A549 (cell line): ENCODE measurements at regions not wholly inside any gene's neighbourhood (a gene's known extent, or its start where the extent isn't known, plus 50 kb on each side); places are given as distances from the start of the nearest gene placed in this dataset.
A peak's percentile ranks its signal among the peaks of the same experiment; 100 is the strongest.

Experiments used
- ATAC-seq, 2 experiments: fragments of 200-7000 bp in 1 of 2; fragments of >200 bp in 1 of 2; cut with Nextera tagmentation in 1 of 2; cut with Tn5 transposase in 1 of 2; 3 replicates each; pipeline versions ENCODE4 v1.8.0 to v1.9.1; 2018 to 2020; ENCODE audit warnings: mild to moderate bottlenecking in 1 of 2, moderate library complexity in 1 of 2
- CTCF ChIA-PET: fragments of 300-600 bp; sonication (Branson Sonifier 250); formaldehyde crosslinking; extraction: SDS; loops from one replicate; lab custom pipeline; 2021; ENCODE audit warnings: antibody characterized with exemption, inconsistent platforms; lab: Yijun Ruan, JAX
- POLR2A ChIA-PET: fragments of 350-600 bp; formaldehyde crosslinking; extraction: SDS; loops from one replicate; lab custom pipeline; 2021; ENCODE audit warnings: antibody characterized with exemption, inconsistent platforms; lab: Yijun Ruan, JAX
- DNase-seq, 2 experiments: peaks; one replicate each; pipeline versions ENCODE4 v3.0.0 to v3.0.0-alpha.2; 2011 to 2016; ENCODE audit warnings: low read depth in 1 of 2, low spot score in 1 of 2
- FAIRE-seq: peaks from 2 replicates; lab custom pipeline; 2011; peaks lifted over from hg19 to GRCh38; lab: Jason Lieb, UNC
- H3K27ac ChIP-seq, 2 experiments: fragments of >200 bp; sonication (Bioruptor Twin); formaldehyde crosslinking; 3 replicates each; pipeline ENCODE4 v1.5.1; 2016 to 2017
- H3K4me1 ChIP-seq: fragments of >200 bp; sonication (Bioruptor Twin); formaldehyde crosslinking; 3 replicates; pipeline ENCODE4 v1.6.1; 2016
- H3K4me2 ChIP-seq: fragments of >200 bp; sonication (Bioruptor Twin); formaldehyde crosslinking; 3 replicates; pipeline ENCODE4 v1.6.1; 2016
- H3K4me3 ChIP-seq: fragments of >200 bp; sonication (Bioruptor Twin); formaldehyde crosslinking; 3 replicates; pipeline ENCODE4 v1.5.1; 2016
- H3K9me3 ChIP-seq: fragments of >200 bp; sonication (Bioruptor Twin); formaldehyde crosslinking; 3 replicates; pipeline ENCODE4 v1.6.1; 2016
- CBX2 ChIP-seq: fragments of 200-600 bp; sonication (generic); IDR thresholded peaks from 2 replicates; pipeline ENCODE4 v1.6.1; 2016; ENCODE audit warnings: low read depth, mild to moderate bottlenecking, borderline replicate concordance
- CBX8 ChIP-seq: fragments of 200-600 bp; sonication (generic); IDR thresholded peaks from 2 replicates; pipeline ENCODE4 v1.6.1; 2016
- CEBPB ChIP-seq, 2 experiments: fragments of >200 bp in 1 of 2; sonication (Bioruptor Twin) in 1 of 2; formaldehyde crosslinking in 1 of 2; IDR thresholded peaks; 2 replicates each; pipeline ENCODE4 v1.6.1; 2012 to 2016
- CHD4 ChIP-seq: fragments of 200-600 bp; sonication (generic); IDR thresholded peaks from 2 replicates; pipeline ENCODE4 v1.6.1; 2016; ENCODE audit warnings: antibody characterized with exemption, mild to moderate bottlenecking, borderline replicate concordance
- EHMT2 ChIP-seq: fragments of 200-600 bp; sonication (generic); IDR thresholded peaks from 2 replicates; pipeline ENCODE4 v1.6.1; 2016; ENCODE audit warnings: antibody characterized with exemption, low read depth, mild to moderate bottlenecking, moderate library complexity
- FOSB ChIP-seq: fragments of 250-450 bp; sonication (Bioruptor Pico); IDR thresholded peaks from 2 replicates; pipeline ENCODE4 v1.5.0; 2020; ENCODE audit warnings: mild to moderate bottlenecking, moderate library complexity
- FOSL2 ChIP-seq, 2 experiments: fragments of 450-650 bp in 1 of 2; fragments of >200 bp in 1 of 2; sonication (Bioruptor Twin) in 1 of 2; formaldehyde crosslinking; IDR thresholded peaks; 2 replicates each; pipeline versions ENCODE4 v1.5.0 to v1.6.1; 2016 to 2020; ENCODE audit warnings: mild to moderate bottlenecking in 1 of 2, moderate library complexity in 1 of 2
- HOXB5 ChIP-seq: fragments of 250-450 bp; sonication (Bioruptor Pico); IDR thresholded peaks from 2 replicates; pipeline ENCODE4 v1.5.0; 2020; ENCODE audit warnings: mild to moderate bottlenecking, moderate library complexity
- JUN ChIP-seq, 2 experiments: fragments of >200 bp; sonication (Bioruptor Twin); formaldehyde crosslinking; IDR thresholded peaks; 2 replicates in 1 of 2; 3 replicates in 1 of 2; pipeline ENCODE4 v1.6.1; 2016 to 2017
- JUNB ChIP-seq: fragments of >200 bp; sonication (Bioruptor Twin); formaldehyde crosslinking; IDR thresholded peaks from 2 replicates; pipeline ENCODE4 v1.6.1; 2016
- MYC ChIP-seq: IDR thresholded peaks from 2 replicates; pipeline ENCODE4 v1.6.1; 2012; ENCODE audit warnings: mild to moderate bottlenecking, inconsistent platforms, low read length, improper control_type of control experiment, borderline replicate concordance
- NFE2L2 ChIP-seq: fragments of 150-350 bp; conservative IDR thresholded peaks from 2 replicates; pipeline ENCODE4 v1.6.1; 2014; ENCODE audit warnings: low read length
- PHF8 ChIP-seq: fragments of 200-600 bp; sonication (generic); IDR thresholded peaks from 2 replicates; pipeline ENCODE4 v1.6.1; 2016; ENCODE audit warnings: low read depth, mild to moderate bottlenecking, antibody characterized with exemption, moderate library complexity, borderline replicate concordance
- POLR2A ChIP-seq: IDR thresholded peaks from 2 replicates; pipeline ENCODE4 v1.6.1; 2012; ENCODE audit warnings: mild to moderate bottlenecking, low read length
- POLR2AphosphoS2 ChIP-seq: conservative IDR thresholded peaks from 2 replicates; pipeline ENCODE4 v1.6.1; 2012; ENCODE audit warnings: low read length, improper control_type of control experiment, inconsistent platforms
- RAD21 ChIP-seq, 2 experiments: fragments of >200 bp in 1 of 2; sonication (Bioruptor Twin) in 1 of 2; formaldehyde crosslinking in 1 of 2; IDR thresholded peaks in 1 of 2; conservative IDR thresholded peaks in 1 of 2; 2 replicates in 1 of 2; 3 replicates in 1 of 2; pipeline ENCODE4 v1.6.1; 2012 to 2018; ENCODE audit warnings: inconsistent platforms in 1 of 2
- RARB ChIP-seq: fragments of 250-450 bp; sonication (Bioruptor Pico); IDR thresholded peaks from 2 replicates; pipeline ENCODE4 v1.8.0; 2021; ENCODE audit warnings: mild to moderate bottlenecking, moderate library complexity
- RCOR1 ChIP-seq: fragments of 150-350 bp; IDR thresholded peaks from 2 replicates; pipeline ENCODE4 v1.6.1; 2014; ENCODE audit warnings: antibody characterized with exemption, low read length, low read depth
- TFCP2L1 ChIP-seq: fragments of 250-450 bp; sonication (Bioruptor Pico); IDR thresholded peaks from 2 replicates; pipeline ENCODE4 v1.5.0; 2021; ENCODE audit warnings: mild to moderate bottlenecking
- ZC3H11A ChIP-seq: fragments of 450-650 bp; IDR thresholded peaks from 2 replicates; pipeline ENCODE4 v1.6.1; 2014; ENCODE audit warnings: antibody characterized with exemption, mild to moderate bottlenecking
- ZFP36 ChIP-seq: fragments of 450-650 bp; IDR thresholded peaks from 2 replicates; pipeline ENCODE4 v1.6.1; 2014; ENCODE audit warnings: borderline replicate concordance; ENCODE audit not compliant: partially characterized antibody
- ZNF302 ChIP-seq: fragments of 250-450 bp; sonication (Bioruptor Pico); IDR thresholded peaks from 2 replicates; pipeline ENCODE4 v1.9.0; 2021; ENCODE audit warnings: inconsistent platforms, mild to moderate bottlenecking, moderate library complexity
- WGBS: methylation state at CpG from one replicate; pipeline ENCODE4 v1.1.6; 2017; ENCODE audit errors: missing lambda C conversion rate; 5-methylcytosine and 5-hydroxymethylcytosine counted together
- TF ChIP-seq, protein P1 (sequence below): IDR thresholded peaks from 2 replicates; pipeline ENCODE4 v1.6.1; 2012
- TF ChIP-seq, protein P2 (sequence below): fragments of >200 bp; sonication (Bioruptor Twin); formaldehyde crosslinking; IDR thresholded peaks from 3 replicates; pipeline ENCODE4 v1.6.1; 2016
- TF ChIP-seq, protein P3 (sequence below): fragments of 250-450 bp; sonication (Bioruptor Pico); IDR thresholded peaks from 2 replicates; pipeline ENCODE4 v1.5.0; 2021; ENCODE audit warnings: mild to moderate bottlenecking, moderate library complexity, borderline replicate concordance
- TF ChIP-seq, protein P4 (sequence below): IDR thresholded peaks from 2 replicates; pipeline ENCODE4 v1.6.1; 2012; ENCODE audit warnings: low read depth, borderline replicate concordance
- TF ChIP-seq, protein P5 (sequence below): fragments of 200-600 bp; sonication (generic); IDR thresholded peaks from 2 replicates; pipeline ENCODE4 v1.6.1; 2016; ENCODE audit warnings: antibody characterized with exemption, mild to moderate bottlenecking, moderate library complexity

DNA sequence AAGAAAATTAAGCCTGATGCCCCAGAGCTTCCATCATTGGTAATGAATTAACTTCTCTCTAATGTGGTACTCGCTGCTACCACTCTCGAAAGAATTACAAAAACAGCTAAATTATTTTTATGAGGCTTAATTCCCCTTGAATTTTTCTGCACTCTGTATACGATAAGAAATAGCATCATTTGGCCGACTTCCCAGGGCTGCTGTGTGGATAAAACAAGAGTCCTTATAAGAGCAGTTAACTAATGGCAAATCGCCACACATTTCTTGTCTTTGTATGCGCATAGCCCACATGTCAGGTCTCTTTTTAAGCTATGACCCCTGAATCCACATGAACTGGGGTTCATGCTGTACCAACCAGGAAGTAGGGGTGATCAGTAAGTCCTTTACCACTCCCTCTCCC is 668.4 kb downstream of the TMEM182 start:
- Histone ChIP-seq H3K9me3 (no peaks in the 10 kb centered on the region), H3K4me1 (no peaks in the 10 kb centered on the region), H3K27ac (no peak overlapping the region), H3K4me2 (no peak overlapping the region), H3K4me3 (no peak overlapping the region)
- POLR2A ChIA-PET = no interaction called here
- ATAC-seq (no peak), FAIRE-seq (no peak), DNase-seq (no peak)
- CTCF ChIA-PET = no interaction called here
- TF ChIP-seq, protein P1, sequence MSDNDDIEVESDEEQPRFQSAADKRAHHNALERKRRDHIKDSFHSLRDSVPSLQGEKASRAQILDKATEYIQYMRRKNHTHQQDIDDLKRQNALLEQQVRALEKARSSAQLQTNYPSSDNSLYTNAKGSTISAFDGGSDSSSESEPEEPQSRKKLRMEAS = no peak
- no peak for TF ChIP-seq JUN (IDR thresholded peaks at IDR 0.05)
- TF ChIP-seq POLR2AphosphoS2 = no peak
- TF ChIP-seq CBX2 = no peak
- TF ChIP-seq POLR2A = no peak
- TF ChIP-seq, protein P2, sequence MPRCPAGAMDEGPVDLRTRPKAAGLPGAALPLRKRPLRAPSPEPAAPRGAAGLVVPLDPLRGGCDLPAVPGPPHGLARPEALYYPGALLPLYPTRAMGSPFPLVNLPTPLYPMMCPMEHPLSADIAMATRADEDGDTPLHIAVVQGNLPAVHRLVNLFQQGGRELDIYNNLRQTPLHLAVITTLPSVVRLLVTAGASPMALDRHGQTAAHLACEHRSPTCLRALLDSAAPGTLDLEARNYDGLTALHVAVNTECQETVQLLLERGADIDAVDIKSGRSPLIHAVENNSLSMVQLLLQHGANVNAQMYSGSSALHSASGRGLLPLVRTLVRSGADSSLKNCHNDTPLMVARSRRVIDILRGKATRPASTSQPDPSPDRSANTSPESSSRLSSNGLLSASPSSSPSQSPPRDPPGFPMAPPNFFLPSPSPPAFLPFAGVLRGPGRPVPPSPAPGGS = no peak
- TF ChIP-seq, protein P3, sequence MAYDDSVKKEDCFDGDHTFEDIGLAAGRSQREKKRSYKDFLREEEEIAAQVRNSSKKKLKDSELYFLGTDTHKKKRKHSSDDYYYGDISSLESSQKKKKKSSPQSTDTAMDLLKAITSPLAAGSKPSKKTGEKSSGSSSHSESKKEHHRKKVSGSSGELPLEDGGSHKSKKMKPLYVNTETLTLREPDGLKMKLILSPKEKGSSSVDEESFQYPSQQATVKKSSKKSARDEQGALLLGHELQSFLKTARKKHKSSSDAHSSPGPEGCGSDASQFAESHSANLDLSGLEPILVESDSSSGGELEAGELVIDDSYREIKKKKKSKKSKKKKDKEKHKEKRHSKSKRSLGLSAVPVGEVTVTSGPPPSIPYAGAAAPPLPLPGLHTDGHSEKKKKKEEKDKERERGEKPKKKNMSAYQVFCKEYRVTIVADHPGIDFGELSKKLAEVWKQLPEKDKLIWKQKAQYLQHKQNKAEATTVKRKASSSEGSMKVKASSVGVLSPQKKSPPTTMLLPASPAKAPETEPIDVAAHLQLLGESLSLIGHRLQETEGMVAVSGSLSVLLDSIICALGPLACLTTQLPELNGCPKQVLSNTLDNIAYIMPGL = no peak
- no peak for TF ChIP-seq FOSB (CRISPR knock-in tag)
- no peak for TF ChIP-seq CEBPB (IDR thresholded peaks at IDR 0.05)
- no peak for TF ChIP-seq NFE2L2
- TF ChIP-seq ZFP36 = no peak
- no peak for TF ChIP-seq MYC
- TF ChIP-seq HOXB5 (CRISPR knock-in tag) = no peak
- TF ChIP-seq PHF8 = no peak
- TF ChIP-seq CBX8 = no peak
- no peak for TF ChIP-seq FOSL2 (IDR thresholded peaks at IDR 0.05)
- no peak for TF ChIP-seq FOSL2 (CRISPR knock-in tag; IDR thresholded peaks at IDR 0.05)
- no peak for TF ChIP-seq ZNF302 (CRISPR knock-in tag)
- TF ChIP-seq, all 56 proteins: peak for 0
- 30% methylated on average over 6 of the region's 6 CpGs for WGBS

DNA sequence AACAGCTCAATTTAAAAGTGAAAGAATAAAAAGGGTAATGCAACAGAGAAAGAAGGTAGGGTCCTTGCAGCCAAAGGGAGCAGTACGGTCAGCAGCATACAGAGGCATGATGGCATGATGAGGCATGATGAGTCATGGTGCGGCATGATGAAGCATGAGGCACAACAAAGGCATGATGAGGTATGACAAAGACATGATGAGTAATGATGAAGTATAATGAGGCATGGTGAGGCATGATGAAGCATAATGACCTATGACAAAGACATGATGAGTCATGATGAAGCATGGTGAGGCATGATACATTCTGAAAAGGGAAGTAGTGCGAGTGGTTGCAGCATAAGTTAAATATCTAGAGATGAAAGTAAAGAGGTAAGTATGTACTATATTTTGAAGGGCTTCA is 673.2 kb downstream of the TMEM182 start:
- CTCF ChIA-PET = no interaction called here
- no peak overlapping the region for H3K4me3 ChIP-seq
- H3K27ac ChIP-seq = no peak overlapping the region
- no peak overlapping the region for H3K4me2 ChIP-seq
- TF ChIP-seq, protein P4, sequence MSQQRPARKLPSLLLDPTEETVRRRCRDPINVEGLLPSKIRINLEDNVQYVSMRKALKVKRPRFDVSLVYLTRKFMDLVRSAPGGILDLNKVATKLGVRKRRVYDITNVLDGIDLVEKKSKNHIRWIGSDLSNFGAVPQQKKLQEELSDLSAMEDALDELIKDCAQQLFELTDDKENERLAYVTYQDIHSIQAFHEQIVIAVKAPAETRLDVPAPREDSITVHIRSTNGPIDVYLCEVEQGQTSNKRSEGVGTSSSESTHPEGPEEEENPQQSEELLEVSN = no peak
- TF ChIP-seq NFE2L2 = peak; percentile 68
- no peak for TF ChIP-seq JUN (IDR thresholded peaks at IDR 0.05)
- TF ChIP-seq FOSL2 (IDR thresholded peaks at IDR 0.05) = no peak
- TF ChIP-seq FOSL2 (CRISPR knock-in tag; IDR thresholded peaks at IDR 0.05) = peak; percentile 65; the same call in 1 of the 2 replicates
- TF ChIP-seq, all 56 proteins: peak for 2
- ATAC-seq = no peak
- FAIRE-seq = no peak
- DNase-seq = no peak
- 52% methylated on average over 3 of the region's 3 CpGs for WGBS
- H3K9me3 ChIP-seq = no peaks in the 10 kb centered on the region
- H3K4me1 ChIP-seq = no peaks in the 10 kb centered on the region
- POLR2A ChIA-PET = no interaction called here

DNA sequence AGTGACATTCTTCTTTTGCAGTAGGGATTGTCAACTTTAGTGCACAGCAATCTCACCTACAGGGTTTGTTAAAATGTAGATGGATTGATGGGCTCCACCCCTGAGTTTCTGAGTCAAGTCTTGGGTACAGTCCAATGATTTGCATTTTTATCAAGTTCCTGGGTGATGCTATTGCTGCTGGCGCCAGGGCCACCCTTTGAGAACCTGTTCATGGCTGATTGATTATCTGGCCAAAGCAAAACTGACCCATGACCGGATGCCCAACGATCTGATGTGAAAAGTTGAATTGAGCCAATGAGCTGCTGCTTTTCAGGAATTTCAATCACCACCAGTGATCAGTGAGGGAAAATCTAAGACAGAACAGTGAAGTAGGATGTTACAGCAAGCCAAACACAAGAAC is 675.3 kb downstream of the TMEM182 start:
- no peak overlapping the region for H3K4me3 ChIP-seq
- H3K4me2 ChIP-seq = no peak overlapping the region
- no peak for ATAC-seq
- no peaks in the 10 kb centered on the region for H3K4me1 ChIP-seq
- TF ChIP-seq JUNB = no peak
- no peak for TF ChIP-seq RAD21 (conservative IDR thresholded peaks at IDR 0.05 in 1 of 2, IDR thresholded peaks at IDR 0.05 in 1 of 2)
- TF ChIP-seq RCOR1 = no peak
- no peak for TF ChIP-seq ZC3H11A
- TF ChIP-seq CBX2 = no peak
- no peak for TF ChIP-seq CHD4
- TF ChIP-seq JUN (IDR thresholded peaks at IDR 0.05) = no peak
- no peak for TF ChIP-seq ZNF302 (CRISPR knock-in tag)
- no peak for TF ChIP-seq EHMT2
- no peak for TF ChIP-seq TFCP2L1 (CRISPR knock-in tag)
- TF ChIP-seq RARB = no peak
- TF ChIP-seq CBX8 = no peak
- TF ChIP-seq, protein P5, sequence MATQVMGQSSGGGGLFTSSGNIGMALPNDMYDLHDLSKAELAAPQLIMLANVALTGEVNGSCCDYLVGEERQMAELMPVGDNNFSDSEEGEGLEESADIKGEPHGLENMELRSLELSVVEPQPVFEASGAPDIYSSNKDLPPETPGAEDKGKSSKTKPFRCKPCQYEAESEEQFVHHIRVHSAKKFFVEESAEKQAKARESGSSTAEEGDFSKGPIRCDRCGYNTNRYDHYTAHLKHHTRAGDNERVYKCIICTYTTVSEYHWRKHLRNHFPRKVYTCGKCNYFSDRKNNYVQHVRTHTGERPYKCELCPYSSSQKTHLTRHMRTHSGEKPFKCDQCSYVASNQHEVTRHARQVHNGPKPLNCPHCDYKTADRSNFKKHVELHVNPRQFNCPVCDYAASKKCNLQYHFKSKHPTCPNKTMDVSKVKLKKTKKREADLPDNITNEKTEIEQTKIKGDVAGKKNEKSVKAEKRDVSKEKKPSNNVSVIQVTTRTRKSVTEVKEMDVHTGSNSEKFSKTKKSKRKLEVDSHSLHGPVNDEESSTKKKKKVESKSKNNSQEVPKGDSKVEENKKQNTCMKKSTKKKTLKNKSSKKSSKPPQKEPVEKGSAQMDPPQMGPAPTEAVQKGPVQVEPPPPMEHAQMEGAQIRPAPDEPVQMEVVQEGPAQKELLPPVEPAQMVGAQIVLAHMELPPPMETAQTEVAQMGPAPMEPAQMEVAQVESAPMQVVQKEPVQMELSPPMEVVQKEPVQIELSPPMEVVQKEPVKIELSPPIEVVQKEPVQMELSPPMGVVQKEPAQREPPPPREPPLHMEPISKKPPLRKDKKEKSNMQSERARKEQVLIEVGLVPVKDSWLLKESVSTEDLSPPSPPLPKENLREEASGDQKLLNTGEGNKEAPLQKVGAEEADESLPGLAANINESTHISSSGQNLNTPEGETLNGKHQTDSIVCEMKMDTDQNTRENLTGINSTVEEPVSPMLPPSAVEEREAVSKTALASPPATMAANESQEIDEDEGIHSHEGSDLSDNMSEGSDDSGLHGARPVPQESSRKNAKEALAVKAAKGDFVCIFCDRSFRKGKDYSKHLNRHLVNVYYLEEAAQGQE = no peak
- TF ChIP-seq, all 56 proteins: peak for 0
- ChIA-PET CTCF (no interaction called here), POLR2A (no interaction called here)
- FAIRE-seq (no peak), DNase-seq (no peak)
- 3% methylated on average over 3 of the region's 3 CpGs for WGBS
- H3K9me3 ChIP-seq = no peaks in the 10 kb centered on the region
- no peak overlapping the region for H3K27ac ChIP-seq
